HCT116 (cell line): ENCODE measurements at regions not wholly inside any gene's neighbourhood (a gene's known extent, or its start where the extent isn't known, plus 50 kb on each side); places are given as distances from the start of the nearest gene placed in this dataset.

Experiments
- ATAC-seq: fragments of 200-7000 bp; cut with Tn5 transposase; 2 replicates; pipeline ENCODE4 v1.9.1; 2020; ENCODE audit warnings: mild to moderate bottlenecking, moderate library complexity
- BruUV-seq: library from RNA; stranded (reverse); fragments of 400-500 nt; replicated peaks from 2 replicates; lab custom pipeline; 2021; lab: Mats Ljungman, UMichigan
- CTCF ChIA-PET: fragments of 300-600 bp; sonication (Branson Sonifier 250); formaldehyde crosslinking; loops from one replicate; lab custom pipeline; 2021; ENCODE audit warnings: antibody characterized with exemption; lab: Charles Lee
- POLR2A ChIA-PET: fragments of 300-600, 350-600 bp; sonication (Branson Sonifier 250); formaldehyde crosslinking; loops from one replicate; lab custom pipeline; 2021; ENCODE audit warnings: antibody characterized with exemption; lab: Charles Lee
- RAD21 ChIA-PET, 2 experiments: fragments of 300-600 bp; sonication (Branson Sonifier 250); formaldehyde crosslinking; loops; one replicate each; lab custom pipeline; 2023; ENCODE audit warnings: low total read pairs in 2 of 2; ENCODE audit not compliant: uncharacterized antibody in 2 of 2, unreplicated experiment in 2 of 2, low non-redundant PET in 1 of 2; lab: Charles Lee
- DNase-seq: peaks from one replicate; pipeline ENCODE4 v3.0.0-alpha.2; 2010; ENCODE audit warnings: low read depth, low spot score
- H2AFZ ChIP-seq: fragments of 200-600 bp; shearing (Covaris generic), sonication (generic); 2 replicates; pipeline ENCODE4 v1.6.1; 2017; ENCODE audit warnings: low read depth, mixed run types, mixed read lengths, antibody characterized with exemption, low read length; ENCODE audit not compliant: poor library complexity, severe bottlenecking
- H3K27ac ChIP-seq: 2 replicates; pipeline ENCODE4 v1.5.1; 2012; ENCODE audit warnings: low read depth, low read length
- H3K27me3 ChIP-seq: fragments of 200-600 bp; sonication (generic); 2 replicates; pipeline ENCODE4 v1.6.1; 2016; ENCODE audit warnings: mixed run types, low read length, mixed read lengths; ENCODE audit not compliant: insufficient read depth
- H3K36me3 ChIP-seq, 2 experiments: fragments of 200-500 bp in 1 of 2; fragments of 200-600 bp in 1 of 2; sonication (Bioruptor generic) in 1 of 2; sonication (generic) in 1 of 2; 2 replicates each; pipeline versions ENCODE4 v1.5.1 to v1.6.1; 2014 to 2016; ENCODE audit warnings: low read length in 2 of 2, inconsistent platforms in 1 of 2, mixed read lengths in 1 of 2, mixed run types in 1 of 2; ENCODE audit not compliant: insufficient read depth in 2 of 2, control insufficient read depth in 1 of 2
- H3K4me1 ChIP-seq, 2 experiments: fragments of 200-600 bp in 1 of 2; sonication (generic) in 1 of 2; 2 replicates each; pipeline versions ENCODE4 v1.5.1 to v1.6.1; 2012 to 2017; ENCODE audit warnings: low read length in 2 of 2, inconsistent platforms in 1 of 2, mild to moderate bottlenecking in 1 of 2, mixed read lengths in 1 of 2, mixed run types in 1 of 2, moderate library complexity in 1 of 2; ENCODE audit not compliant: insufficient read depth in 2 of 2, control insufficient read depth in 1 of 2
- H3K4me2 ChIP-seq: fragments of 200-600 bp; sonication (generic); 2 replicates; pipeline ENCODE4 v1.6.1; 2017; ENCODE audit warnings: mixed run types, low read length, mixed read lengths
- H3K4me3 ChIP-seq, 2 experiments: fragments of 200-600 bp in 1 of 2; sonication (generic) in 1 of 2; replicated peaks in 1 of 2; 2 replicates each; pipeline ENCODE4 v1.5.1; 2011 to 2016; ENCODE audit warnings: low read length in 2 of 2, control low read depth in 1 of 2, low read depth in 1 of 2, mild to moderate bottlenecking in 1 of 2, mixed read lengths in 1 of 2, mixed run types in 1 of 2
- H3K79me2 ChIP-seq: fragments of 200-600 bp; sonication (generic); 2 replicates; pipeline ENCODE4 v1.6.1; 2017; ENCODE audit warnings: mild to moderate bottlenecking, mixed run types, low read length, moderate library complexity, mixed read lengths; ENCODE audit not compliant: insufficient read depth
- H3K9ac ChIP-seq: fragments of 200-600 bp; sonication (generic); 2 replicates; pipeline ENCODE4 v1.6.1; 2016; ENCODE audit warnings: low read length, mixed read lengths
- H3K9me2 ChIP-seq: fragments of 200-600 bp; sonication (generic), shearing (Covaris generic); 2 replicates; pipeline ENCODE4 v1.6.1; 2017; ENCODE audit warnings: mixed run types, mild to moderate bottlenecking, moderate library complexity; ENCODE audit not compliant: insufficient read depth
- H3K9me3 ChIP-seq, 2 experiments: fragments of 200-500 bp in 1 of 2; fragments of 200-600 bp in 1 of 2; sonication (Bioruptor generic) in 1 of 2; sonication (generic) in 1 of 2; 2 replicates each; pipeline ENCODE4 v1.6.1; 2014 to 2017; ENCODE audit warnings: low read length in 2 of 2, mixed read lengths in 2 of 2, inconsistent platforms in 1 of 2, low read depth in 1 of 2, mild to moderate bottlenecking in 1 of 2, mixed run types in 1 of 2, moderate library complexity in 1 of 2; ENCODE audit not compliant: control insufficient read depth in 1 of 2, insufficient read depth in 1 of 2
- H4K20me1 ChIP-seq: fragments of 200-600 bp; sonication (generic), shearing (Covaris generic); 2 replicates; pipeline ENCODE4 v1.6.1; 2017; ENCODE audit warnings: mixed run types, mild to moderate bottlenecking, moderate library complexity; ENCODE audit not compliant: insufficient read depth
- CBX3 ChIP-seq: IDR thresholded peaks from 2 replicates; pipeline ENCODE4 v1.6.1; 2012; ENCODE audit warnings: low read depth
- CEBPB ChIP-seq: IDR thresholded peaks from 2 replicates; pipeline ENCODE4 v1.6.1; 2012; ENCODE audit warnings: low read depth
- EGR1 ChIP-seq: IDR thresholded peaks from 2 replicates; pipeline ENCODE4 v1.6.1; 2012; ENCODE audit warnings: low read depth
- FOSL1 ChIP-seq: IDR thresholded peaks from 2 replicates; pipeline ENCODE4 v1.6.1; 2012; ENCODE audit warnings: low read depth
- POLR2A ChIP-seq: IDR thresholded peaks from 2 replicates; pipeline ENCODE4 v1.7.0; 2011; ENCODE audit warnings: borderline replicate concordance; ENCODE audit not compliant: insufficient read depth, insufficient read length; ENCODE audit errors: extremely low read depth
- POLR2AphosphoS5 ChIP-seq: IDR thresholded peaks from 2 replicates; pipeline ENCODE4 v1.6.1; 2011; ENCODE audit warnings: mild to moderate bottlenecking, low read depth, low read length, moderate library complexity
- SIN3A ChIP-seq: IDR thresholded peaks from 2 replicates; pipeline ENCODE4 v1.6.1; 2012; ENCODE audit warnings: low read depth
- ZFX ChIP-seq: fragments of 450-650 bp; IDR thresholded peaks from 2 replicates; pipeline ENCODE4 v1.6.1; 2017
- ZNF274 ChIP-seq: fragments of 200-500 bp; sonication (Bioruptor generic); IDR thresholded peaks from 2 replicates; pipeline ENCODE4 v1.6.1; 2014; ENCODE audit warnings: mild to moderate bottlenecking, low read depth, low read length, inconsistent platforms
- intact Hi-C: fragments of 100-400 bp; cut with micrococcal nuclease; formaldehyde crosslinking; loops from 2 replicates; pipeline ENCODE4 v1.10.0; 2022
- TF ChIP-seq, protein P1 (sequence below): IDR thresholded peaks from 2 replicates; pipeline ENCODE4 v1.6.1; 2012
- TF ChIP-seq, protein P2 (sequence below): IDR thresholded peaks from 2 replicates; pipeline ENCODE4 v1.6.1; 2011; ENCODE audit warnings: mild to moderate bottlenecking, low read length, moderate library complexity; ENCODE audit not compliant: insufficient replicate concordance; ENCODE audit errors: extremely low read depth

DNA sequence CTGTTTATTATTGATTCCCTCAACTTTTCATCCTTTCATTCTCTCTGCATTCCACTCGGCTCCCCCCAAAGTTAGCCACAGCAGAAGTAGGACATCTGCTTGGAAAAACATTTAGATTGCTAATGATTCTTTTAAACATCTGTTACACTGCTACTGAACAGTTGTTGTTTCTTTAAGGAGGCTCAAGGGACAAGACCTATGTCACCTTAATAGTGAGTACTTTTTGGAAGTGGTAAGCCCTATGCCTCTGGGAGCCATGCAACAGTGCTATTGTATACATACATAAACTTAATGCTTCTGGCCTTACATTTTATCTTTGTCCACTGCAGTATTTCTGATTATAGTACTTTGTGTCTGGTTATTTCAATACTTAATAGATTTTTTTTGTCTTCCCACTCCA is 628.2 kb upstream of the FOXG1 start:
- H3K4me1 ChIP-seq = no peaks in the 10 kb centered on the region
- ChIA-PET RAD21 (no interaction called here), POLR2A (no interaction called here)

DNA sequence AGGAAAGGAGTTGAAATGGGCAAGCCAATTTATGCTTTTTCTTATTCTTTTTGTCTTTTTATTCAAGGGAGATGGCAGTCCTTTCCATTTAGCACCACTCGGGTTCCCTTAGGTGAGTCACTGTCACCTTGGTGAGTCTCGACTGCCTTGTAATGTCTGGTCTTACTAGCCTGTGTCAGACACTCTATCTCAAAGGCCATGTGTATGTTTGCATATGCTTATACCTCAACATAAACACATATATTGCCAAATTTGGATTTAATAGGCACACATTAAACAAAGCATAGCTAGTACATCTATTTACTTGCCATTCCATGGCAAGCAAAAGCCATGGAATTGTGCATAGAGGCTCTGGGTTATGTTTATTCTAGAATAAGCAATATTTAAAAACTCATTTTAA is 624.9 kb upstream of the FOXG1 start:
- intact Hi-C loops = no loop called here
- Histone ChIP-seq H2AFZ (no peak overlapping the region), H3K79me2 (no peaks in the 10 kb centered on the region), H3K9me3 (peaks cover 11 to 12% of the 10 kb centered on the region in 2 experiments; a peak in 3 of 4 replicates), H4K20me1 (no peaks in the 10 kb centered on the region), H3K9ac (no peak overlapping the region)
- ATAC-seq = no peak
- ChIA-PET CTCF (no interaction called here), RAD21 (no interaction called here)
- BruUV-seq = no TSS peak
- TF ChIP-seq EGR1 (no peak), POLR2AphosphoS5 (no peak), POLR2A (no peak), ZFX (no peak), SIN3A (no peak), CEBPB (no peak), CBX3 (no peak), FOSL1 (no peak)
- TF ChIP-seq, protein P1, sequence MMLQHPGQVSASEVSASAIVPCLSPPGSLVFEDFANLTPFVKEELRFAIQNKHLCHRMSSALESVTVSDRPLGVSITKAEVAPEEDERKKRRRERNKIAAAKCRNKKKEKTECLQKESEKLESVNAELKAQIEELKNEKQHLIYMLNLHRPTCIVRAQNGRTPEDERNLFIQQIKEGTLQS = no peak
- TF ChIP-seq, all 23 proteins: peak for 0
- no peaks in the 10 kb centered on the region for H3K27me3 ChIP-seq
- POLR2A ChIA-PET = no interaction called here
- no peak for DNase-seq
- no peaks in the 10 kb centered on the region for H3K36me3 ChIP-seq
- no peak overlapping the region for H3K4me3 ChIP-seq
- H3K9me2 ChIP-seq = no peaks in the 10 kb centered on the region
- H3K27ac ChIP-seq = no peak overlapping the region
- no peaks in the 10 kb centered on the region for H3K4me1 ChIP-seq
- H3K4me2 ChIP-seq = no peak overlapping the region

More for the DNA sequence above, 628.2 kb upstream of the FOXG1 start:
- CTCF ChIA-PET = no interaction called here
- no peak for DNase-seq
- no peak overlapping the region for H2AFZ ChIP-seq
- TF ChIP-seq SIN3A (no peak), ZNF274 (no peak), ZFX (no peak), FOSL1 (no peak)
- TF ChIP-seq, protein P2, sequence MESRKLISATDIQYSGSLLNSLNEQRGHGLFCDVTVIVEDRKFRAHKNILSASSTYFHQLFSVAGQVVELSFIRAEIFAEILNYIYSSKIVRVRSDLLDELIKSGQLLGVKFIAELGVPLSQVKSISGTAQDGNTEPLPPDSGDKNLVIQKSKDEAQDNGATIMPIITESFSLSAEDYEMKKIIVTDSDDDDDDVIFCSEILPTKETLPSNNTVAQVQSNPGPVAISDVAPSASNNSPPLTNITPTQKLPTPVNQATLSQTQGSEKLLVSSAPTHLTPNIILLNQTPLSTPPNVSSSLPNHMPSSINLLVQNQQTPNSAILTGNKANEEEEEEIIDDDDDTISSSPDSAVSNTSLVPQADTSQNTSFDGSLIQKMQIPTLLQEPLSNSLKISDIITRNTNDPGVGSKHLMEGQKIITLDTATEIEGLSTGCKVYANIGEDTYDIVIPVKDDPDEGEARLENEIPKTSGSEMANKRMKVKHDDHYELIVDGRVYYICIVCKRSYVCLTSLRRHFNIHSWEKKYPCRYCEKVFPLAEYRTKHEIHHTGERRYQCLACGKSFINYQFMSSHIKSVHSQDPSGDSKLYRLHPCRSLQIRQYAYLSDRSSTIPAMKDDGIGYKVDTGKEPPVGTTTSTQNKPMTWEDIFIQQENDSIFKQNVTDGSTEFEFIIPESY = no peak
- TF ChIP-seq, all 23 proteins: peak for 0
- H3K9me2 ChIP-seq = no peaks in the 10 kb centered on the region
- no peak overlapping the region for H3K4me2 ChIP-seq
- no peaks in the 10 kb centered on the region for H3K27me3 ChIP-seq
- H3K4me3 ChIP-seq = no peak overlapping the region
- H3K79me2 ChIP-seq = no peaks in the 10 kb centered on the region
- H3K36me3 ChIP-seq = no peaks in the 10 kb centered on the region
- H3K9ac ChIP-seq = no peak overlapping the region
- peaks cover 10 to 17% of the 10 kb centered on the region in 2 experiments; a peak in 3 of 4 replicates for H3K9me3 ChIP-seq
- H3K27ac ChIP-seq = no peak overlapping the region
- intact Hi-C loops = no loop called here
- no TSS peak for BruUV-seq
- H4K20me1 ChIP-seq = no peaks in the 10 kb centered on the region
- ATAC-seq = no peak
